Right lung (tissue), 2 donors: ENCODE measurements at regions not wholly inside any gene's neighbourhood (a gene's known extent, or its start where the extent isn't known, plus 50 kb on each side); places are given as distances from the start of the nearest gene placed in this dataset.

Source experiments
- DNase-seq, 2 donors: peaks; one replicate each; pipeline ENCODE4 v3.0.0-alpha.2; 2013

GRCh38 chr1:221104596-221104995 is 225.4 kb downstream of the HLX start:
- DNase-seq, result no peak

- no peak for DNase-seq
Measured at GRCh38 chr1:221105578-221105977, 226.3 kb downstream of the HLX start.

DNA sequence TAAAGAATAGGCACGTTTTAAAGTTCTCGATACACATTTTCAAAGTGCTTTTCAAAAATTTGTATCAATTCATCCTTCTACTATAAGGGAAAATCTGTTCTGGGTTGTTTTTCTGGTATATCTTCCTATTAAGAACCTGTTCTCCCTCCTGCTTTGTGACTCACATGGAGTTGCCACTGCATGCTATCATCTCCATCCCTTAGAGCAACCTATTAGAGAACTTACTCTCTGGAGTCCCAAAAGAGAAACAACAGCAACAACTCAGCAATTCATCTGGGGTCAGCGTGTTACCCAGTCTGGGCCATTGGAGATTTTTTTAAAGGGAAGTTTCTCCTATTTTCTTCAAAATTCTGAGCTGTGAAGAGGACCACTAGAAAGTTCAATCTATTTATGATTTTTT is 227.4 kb downstream of the HLX start:
- no peak for DNase-seq

DNA sequence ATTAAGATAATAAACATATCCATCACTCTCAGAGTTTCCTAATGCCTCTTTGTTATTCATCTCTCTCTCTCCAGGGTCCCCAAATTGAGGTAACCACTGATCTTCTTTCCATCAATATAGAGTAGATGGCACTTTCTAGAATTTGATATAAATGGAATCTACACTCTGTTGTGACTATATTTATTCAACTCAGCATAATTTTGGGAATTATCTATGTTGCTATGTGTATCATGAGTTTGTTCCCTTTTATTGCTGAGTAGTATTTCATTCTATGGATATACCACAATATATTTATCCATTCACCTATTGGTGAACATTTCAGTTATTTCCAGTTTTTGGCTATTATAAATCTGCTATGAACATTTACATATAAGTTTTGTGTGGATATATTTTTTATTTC is 230.7 kb downstream of the HLX start:
- DNase-seq, result no peak

DNA sequence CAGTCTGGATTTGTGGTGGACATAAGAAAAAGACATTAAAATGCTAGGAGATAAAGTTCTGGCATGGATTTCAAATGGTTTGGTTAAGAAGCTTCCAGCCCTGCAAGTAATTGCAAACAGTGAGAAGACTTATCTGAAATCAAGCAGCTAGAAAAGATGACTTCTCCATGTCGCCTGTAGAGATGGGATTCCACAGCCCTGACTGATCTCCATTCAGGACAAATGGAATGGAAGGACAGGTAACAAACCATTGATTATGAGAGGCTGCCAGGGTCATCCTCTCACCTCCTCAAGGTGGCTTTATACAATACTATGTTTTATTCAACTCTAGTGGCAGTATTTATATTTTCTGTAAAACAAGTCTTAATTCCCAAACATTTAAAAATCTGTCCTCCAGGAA is 237.9 kb downstream of the HLX start:
- DNase-seq, result no peak

- no peak for DNase-seq
Measured at GRCh38 chr1:221117548-221117951, 238.3 kb downstream of the HLX start.

DNA sequence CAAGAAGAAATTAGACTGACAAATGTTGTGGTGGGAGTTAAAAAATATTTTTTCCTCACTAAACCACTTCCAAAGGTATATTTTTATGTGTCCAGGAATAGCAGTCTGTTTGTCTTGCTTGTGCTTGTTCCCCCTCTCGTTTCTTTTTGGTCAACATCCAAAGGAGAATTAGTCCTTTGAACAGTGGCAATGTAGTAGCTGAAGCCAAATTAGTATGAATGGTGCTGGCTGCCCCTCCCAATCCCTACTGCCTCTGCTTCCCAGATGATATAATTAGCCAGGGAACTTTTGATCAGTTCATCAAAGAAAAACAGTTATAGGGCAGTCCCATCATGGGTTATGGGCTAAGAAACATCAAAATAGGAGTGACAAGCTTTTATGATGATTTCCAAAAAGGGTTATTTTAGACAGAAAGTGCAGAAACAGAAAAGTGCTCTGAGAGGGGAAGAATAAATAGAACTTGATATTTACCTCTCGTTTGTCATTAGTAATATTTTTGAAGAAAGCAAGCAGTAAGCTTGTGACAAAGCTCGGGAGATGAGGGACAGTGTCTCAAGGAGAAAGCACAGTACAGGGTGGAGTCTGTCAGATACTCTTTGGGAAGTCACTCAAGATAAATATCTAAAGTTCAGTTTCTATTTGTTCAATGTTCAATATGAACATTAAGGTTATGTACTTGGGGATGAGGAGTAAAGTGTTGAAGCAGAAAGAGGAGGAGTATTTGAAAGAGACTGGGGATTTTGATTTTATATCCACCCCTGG is 239.1 kb downstream of the HLX start:
- DNase-seq, result no peak

GRCh38 chr1:221118938-221119320 is 239.7 kb downstream of the HLX start:
- DNase-seq, result no peak

DNA sequence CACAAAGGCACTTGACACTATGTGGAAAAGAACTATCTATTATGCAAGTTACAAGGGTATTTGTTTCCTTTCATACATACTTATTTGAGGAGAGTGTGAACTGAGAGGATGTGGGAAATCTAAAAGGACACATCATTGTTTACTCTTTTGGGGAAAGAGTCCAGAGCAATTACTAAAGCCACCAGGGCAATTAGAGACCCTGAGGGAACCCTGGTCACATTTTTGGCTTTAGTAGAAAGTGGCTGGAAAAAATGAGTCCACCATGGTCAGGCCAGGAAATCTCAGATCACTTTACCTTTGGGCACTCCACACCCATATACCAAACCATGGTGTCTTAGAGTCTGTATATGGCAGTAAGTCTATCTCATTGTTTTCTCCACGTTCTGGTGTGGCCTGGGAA is 243.3 kb downstream of the HLX start:
- no peak for DNase-seq

- no peak for DNase-seq
Measured at GRCh38 chr1:221125976-221126375, 246.7 kb downstream of the HLX start.

GRCh38 chr1:221137666-221138065 is 258.4 kb downstream of the HLX start:
- no peak for DNase-seq

DNA sequence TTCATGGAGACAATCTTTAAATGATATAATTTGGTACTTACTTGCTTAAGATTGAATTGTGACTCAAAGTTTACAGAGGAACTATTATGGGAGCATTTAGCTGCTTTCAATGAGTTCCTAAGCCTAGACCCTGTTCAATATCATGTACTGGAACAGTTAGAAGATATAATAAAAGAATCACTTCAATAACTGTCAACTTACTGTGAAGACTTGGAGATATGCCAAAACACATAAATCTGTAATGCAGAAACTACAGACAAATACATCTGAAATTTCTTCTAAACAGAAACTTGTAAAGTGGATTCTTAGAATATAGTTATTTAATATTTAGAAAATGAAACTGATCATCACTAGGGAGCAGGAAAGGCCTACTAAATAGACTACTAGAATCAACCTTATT is 259.3 kb downstream of the HLX start:
- no peak for DNase-seq

DNA sequence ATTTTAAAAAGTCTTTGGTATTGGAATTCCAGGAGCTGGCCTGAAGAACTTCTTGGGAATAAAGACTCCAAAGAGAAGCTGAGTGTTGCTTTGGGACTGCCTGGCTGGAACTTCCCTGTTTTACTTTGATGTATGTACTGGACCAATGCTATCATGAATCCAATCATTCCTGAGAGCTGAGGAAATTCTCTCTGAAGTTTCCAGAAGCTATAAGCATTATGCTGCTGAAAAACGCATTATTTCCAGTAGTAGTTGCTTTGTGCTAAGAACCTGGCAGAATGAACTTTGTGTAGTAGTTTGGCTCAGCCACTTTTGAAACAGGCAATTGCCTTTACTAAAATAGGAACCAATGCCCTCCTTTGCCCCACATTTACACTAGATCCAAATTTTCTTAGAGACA is 260.7 kb downstream of the HLX start:
- DNase-seq, result no peak

GRCh38 chr1:221141096-221141495 is 261.9 kb downstream of the HLX start:
- no peak for DNase-seq

GRCh38 chr1:221141606-221142285 is 262.5 kb downstream of the HLX start:
- DNase-seq, result peak; percentile 86 to 90

GRCh38 chr1:221148660-221149059 is 269.4 kb downstream of the HLX start:
- no peak for DNase-seq

DNA sequence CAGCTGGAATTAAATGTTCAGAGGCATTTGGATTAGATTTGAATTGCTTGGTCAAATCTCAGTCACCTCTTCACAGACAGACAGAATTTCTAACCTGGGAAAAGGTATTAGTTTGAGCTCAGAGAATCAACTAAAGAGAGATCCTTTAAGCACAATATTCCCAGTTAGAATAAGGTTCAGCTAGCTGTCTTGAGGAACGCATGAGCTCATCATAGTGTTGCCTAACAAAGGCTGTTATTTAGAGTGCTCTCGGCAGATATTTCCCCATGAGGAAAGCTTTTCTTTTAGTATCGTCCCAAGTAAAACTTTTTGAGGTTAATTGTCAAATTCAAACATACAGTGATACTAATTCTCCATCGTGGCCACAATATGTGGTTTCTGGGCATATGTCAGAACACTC is 269.9 kb downstream of the HLX start:
- DNase-seq, result peak in 1 of 2 donors; percentile 33

DNA sequence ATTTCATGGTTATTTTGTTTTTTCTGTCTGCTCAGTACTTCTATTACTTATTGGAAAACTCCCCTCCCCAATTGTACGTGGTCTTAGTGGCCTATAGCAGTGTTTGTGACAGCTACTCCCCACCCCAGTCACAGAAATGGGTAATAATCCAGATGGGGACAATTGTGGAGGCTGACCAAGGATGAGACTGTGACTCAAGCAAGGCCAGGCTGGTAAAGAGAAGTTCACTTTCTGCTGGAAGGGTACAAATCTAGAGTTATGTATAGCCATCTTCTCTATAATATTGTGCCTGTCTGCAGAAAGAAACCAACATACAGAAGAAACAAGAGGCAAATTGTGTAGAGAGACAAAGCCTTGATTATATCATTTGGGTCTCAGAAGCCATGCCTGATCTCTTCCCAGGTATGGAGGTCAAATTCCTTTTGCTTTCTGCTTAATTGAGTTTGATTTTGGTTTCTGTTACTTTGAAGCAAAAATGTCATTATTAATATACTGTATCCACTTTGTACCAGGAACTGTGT is 270.4 kb downstream of the HLX start:
- no peak for DNase-seq

DNA sequence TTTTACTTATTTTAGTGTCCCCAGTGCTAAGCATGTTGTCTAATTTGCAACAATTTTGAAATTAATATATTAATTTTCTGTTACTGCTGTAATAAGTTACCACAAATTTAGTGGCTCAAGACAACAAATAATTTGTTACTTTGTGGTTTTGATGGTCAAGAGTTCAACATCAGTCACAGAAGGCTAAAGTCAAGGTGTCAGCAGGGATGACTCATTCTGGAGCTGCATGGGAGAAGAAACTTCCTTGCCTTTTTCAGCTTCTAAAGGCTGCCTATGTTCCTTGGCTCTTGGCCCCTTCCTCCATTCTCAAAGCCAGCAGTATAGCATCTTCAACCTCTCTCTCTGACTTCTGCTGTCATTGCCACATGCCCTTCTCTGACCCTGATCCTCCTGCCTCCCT is 271.8 kb downstream of the HLX start:
- no peak for DNase-seq

- DNase-seq, result no peak
Measured at GRCh38 chr1:221154932-221155331, 275.7 kb downstream of the HLX start.

DNA sequence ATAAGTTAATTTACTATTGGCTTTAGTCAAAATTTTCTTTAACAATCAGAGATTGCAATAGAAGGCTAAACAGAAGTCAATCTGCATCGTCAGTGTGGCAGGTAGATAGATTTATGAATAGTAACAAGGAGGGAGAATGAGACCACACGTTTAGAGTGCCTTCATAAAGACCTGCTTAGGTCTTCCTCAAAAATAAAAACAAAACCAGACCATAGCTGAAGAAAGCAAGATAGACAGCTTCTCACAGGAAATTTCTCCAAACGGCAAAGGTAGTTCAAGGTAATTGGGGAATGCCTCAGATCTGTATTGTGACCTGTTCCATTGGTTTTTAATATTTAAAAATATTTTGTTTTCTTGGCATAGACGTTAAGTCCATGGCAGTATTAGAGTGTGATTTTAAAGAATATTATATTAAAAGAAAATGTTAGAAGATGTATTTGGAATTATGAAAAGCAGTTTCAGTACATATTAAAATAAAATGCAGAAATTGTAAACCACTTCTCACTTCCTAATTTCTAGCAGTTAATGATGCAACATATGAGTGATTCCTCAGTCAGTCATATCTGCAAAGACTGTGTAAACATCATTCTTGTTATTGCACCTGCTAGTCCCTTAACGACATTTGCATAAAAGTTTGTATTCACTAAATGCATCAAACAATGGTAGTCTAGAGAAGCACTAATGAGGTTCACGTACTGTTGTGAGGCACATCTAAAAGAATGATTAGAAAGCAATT is 278.0 kb downstream of the HLX start:
- DNase-seq, result no peak

- DNase-seq, result no peak
Measured at GRCh38 chr1:221159608-221160007, 280.4 kb downstream of the HLX start.

DNA sequence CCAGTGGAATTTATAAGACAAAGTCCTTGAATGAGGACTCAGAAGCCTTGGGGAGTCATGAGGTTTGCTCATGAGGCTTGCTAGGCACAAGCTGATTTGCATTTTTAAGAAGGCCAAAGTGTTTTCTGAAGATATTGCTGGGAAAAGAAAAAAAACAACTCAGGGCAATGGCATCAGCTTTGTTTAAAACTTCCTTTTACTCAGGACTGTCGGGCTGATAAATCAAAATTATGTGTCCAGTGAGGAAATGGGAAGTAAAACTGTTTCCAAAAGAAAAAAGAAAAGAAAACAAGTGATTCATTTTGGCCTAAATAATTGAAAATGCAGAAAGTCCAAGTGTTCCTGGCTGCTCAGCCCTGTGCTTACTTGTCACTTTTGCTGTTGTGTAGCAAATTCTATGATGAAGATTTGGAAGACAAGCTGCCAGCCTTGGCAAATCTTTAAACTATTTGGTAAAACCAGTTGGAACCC is 282.4 kb downstream of the HLX start:
- DNase-seq, result no peak
